ENCODE measurements at regions not wholly inside any gene's neighbourhood (a gene's known extent, or its start where the extent isn't known, plus 50 kb on each side); places are given as distances from the start of the nearest gene placed in this dataset.
"Not testable (repeated sequence)": the region's sequence is repeated elsewhere in the genome, so short reads cannot be mapped to it uniquely, and the experiment has no call there.

GRCh38 chr16:55027260-55027659 is 96.6 kb downstream of the IRX5 start:
- H3K27ac Mint-ChIP-seq; H3K4me3 Mint-ChIP-seq; H3K27me3 Mint-ChIP-seq; H3K4me1 Mint-ChIP-seq (ENCODE audit: low read depth); intact Hi-C loops (cut with micrococcal nuclease); H3K9me3 Mint-ChIP-seq; H3K36me3 Mint-ChIP-seq (ENCODE audit: low read depth): not testable (repeated sequence)

DNA sequence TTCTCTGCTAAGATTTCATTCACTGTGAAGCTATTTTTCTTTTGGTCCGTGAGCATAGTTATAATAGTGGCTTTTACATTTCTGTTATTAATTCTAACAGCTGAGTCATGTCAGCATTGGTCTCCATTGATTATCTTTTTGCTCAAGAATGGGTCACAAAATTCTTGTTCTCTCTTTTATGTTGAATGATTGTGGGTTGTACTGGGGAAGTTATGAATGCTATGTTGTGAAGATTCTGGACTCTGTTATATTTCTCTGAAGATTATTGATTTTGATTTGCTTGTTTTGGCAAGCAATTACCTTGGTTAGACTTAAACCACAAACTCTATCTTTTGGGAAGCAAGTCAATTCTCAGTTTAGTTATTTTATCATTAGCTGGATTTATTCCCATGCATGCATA is 98.8 kb downstream of the IRX5 start:
- H3K4me3 Mint-ChIP-seq, result no peak overlapping the region
- H3K4me1 Mint-ChIP-seq (ENCODE audit: low read depth), result no peaks in the 10 kb centered on the region
- H3K27me3 Mint-ChIP-seq, result peaks cover 6% of the 10 kb centered on the region
- no peaks in the 10 kb centered on the region for H3K36me3 Mint-ChIP-seq (ENCODE audit: low read depth)
- no peak overlapping the region for H3K27ac Mint-ChIP-seq
- H3K9me3 Mint-ChIP-seq, result no peaks in the 10 kb centered on the region
- intact Hi-C loops (cut with micrococcal nuclease), result no loop called here

DNA sequence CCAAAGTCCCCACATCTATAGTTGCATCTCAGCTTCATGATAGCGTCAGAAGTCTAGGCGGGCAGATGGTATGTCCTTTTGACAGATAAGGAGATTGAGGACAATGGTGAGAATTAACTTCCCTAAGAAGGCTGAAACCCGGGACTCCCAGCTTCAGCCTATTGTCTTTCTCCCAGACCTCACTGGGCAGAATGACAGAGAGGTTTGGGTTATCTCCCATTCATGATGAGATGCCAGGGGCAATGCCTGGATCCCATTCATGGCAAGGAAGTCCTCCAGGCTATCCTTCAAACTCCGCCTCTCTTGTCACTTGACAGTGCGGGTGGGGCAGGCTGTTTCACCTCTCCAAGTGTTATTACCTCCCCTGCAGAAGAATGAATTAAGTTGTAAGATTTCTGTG is 100.3 kb downstream of the IRX5 start:
- no peak overlapping the region for H3K4me3 Mint-ChIP-seq
- H3K4me1 Mint-ChIP-seq (ENCODE audit: low read depth), result no peaks in the 10 kb centered on the region
- H3K36me3 Mint-ChIP-seq (ENCODE audit: low read depth), result no peaks in the 10 kb centered on the region
- H3K27ac Mint-ChIP-seq, result no peak overlapping the region
- intact Hi-C loops (cut with micrococcal nuclease), result no loop called here
- no peaks in the 10 kb centered on the region for H3K9me3 Mint-ChIP-seq
- H3K27me3 Mint-ChIP-seq, result peaks cover 3% of the 10 kb centered on the region

DNA sequence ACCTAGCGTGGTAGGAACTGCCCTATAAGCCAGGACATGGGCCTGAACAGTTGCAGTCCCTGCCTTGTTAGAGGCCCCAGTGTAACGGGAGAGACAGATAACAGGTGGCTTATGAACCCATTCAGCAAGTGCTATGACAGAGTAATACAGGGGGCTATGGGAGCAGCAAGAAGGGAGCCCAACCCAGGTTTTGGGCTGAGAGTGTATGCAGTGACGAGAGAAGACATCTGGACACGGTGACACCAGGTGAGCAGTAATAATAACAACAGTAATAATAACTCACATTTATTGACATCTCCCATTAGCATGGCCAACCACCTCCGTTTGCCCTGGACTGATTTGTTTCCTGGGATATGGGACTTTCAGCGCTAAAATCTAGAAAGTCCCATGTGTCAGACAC is 100.8 kb downstream of the IRX5 start:
- Mint-ChIP-seq H3K27ac (no peak overlapping the region), H3K9me3 (no peaks in the 10 kb centered on the region), H3K4me1 (ENCODE audit: low read depth) (no peaks in the 10 kb centered on the region), H3K27me3 (peaks cover 2% of the 10 kb centered on the region), H3K4me3 (no peak overlapping the region), H3K36me3 (ENCODE audit: low read depth) (no peaks in the 10 kb centered on the region)
- intact Hi-C loops (cut with micrococcal nuclease), result no loop called here

- intact Hi-C loops (cut with micrococcal nuclease), result no loop called here
- H3K27ac Mint-ChIP-seq, result no peak overlapping the region
Measured at GRCh38 chr16:55033225-55034156, 102.8 kb downstream of the IRX5 start.

DNA sequence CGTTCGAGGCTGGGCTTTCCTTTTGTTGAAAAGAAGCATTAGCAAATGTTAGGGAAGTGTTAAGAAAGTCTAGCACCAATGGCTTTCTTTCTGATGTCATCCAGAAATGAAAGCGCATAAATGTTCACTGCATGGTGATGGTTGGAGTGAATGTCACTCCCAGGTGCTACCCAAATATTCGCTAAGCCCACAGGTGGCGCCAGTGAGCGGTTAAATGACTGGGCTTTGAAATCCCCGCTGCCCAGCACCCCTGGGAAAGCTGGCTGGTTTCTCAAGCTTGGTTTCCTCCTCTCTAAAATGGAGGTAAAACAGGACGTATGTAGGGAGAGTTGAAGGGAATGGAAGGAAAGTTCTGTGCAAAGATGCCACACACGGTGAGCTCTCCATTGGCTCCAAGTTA is 104.4 kb downstream of the IRX5 start:
- Mint-ChIP-seq H3K4me1 (ENCODE audit: low read depth) (no peaks in the 10 kb centered on the region), H3K9me3 (no peaks in the 10 kb centered on the region), H3K4me3 (no peak overlapping the region), H3K36me3 (ENCODE audit: low read depth) (no peaks in the 10 kb centered on the region), H3K27me3 (peaks cover 2% of the 10 kb centered on the region), H3K27ac (no peak overlapping the region)
- intact Hi-C loops (cut with micrococcal nuclease), result no loop called here

More at GRCh38 chr16:55033225-55034156, 102.8 kb downstream of the IRX5 start:
- Mint-ChIP-seq H3K4me3 (no peak overlapping the region), H3K36me3 (ENCODE audit: low read depth) (no peaks in the 10 kb centered on the region), H3K9me3 (no peaks in the 10 kb centered on the region), H3K27me3 (peaks cover 2% of the 10 kb centered on the region), H3K4me1 (ENCODE audit: low read depth) (no peaks in the 10 kb centered on the region)

GRCh38 chr16:55035956-55036355 is 105.3 kb downstream of the IRX5 start:
- Mint-ChIP-seq H3K36me3 (ENCODE audit: low read depth) (no peaks in the 10 kb centered on the region), H3K4me1 (ENCODE audit: low read depth) (no peaks in the 10 kb centered on the region), H3K27ac (no peak overlapping the region), H3K4me3 (no peak overlapping the region), H3K9me3 (no peaks in the 10 kb centered on the region), H3K27me3 (peaks cover 2% of the 10 kb centered on the region)
- intact Hi-C loops (cut with micrococcal nuclease), result no loop called here

DNA sequence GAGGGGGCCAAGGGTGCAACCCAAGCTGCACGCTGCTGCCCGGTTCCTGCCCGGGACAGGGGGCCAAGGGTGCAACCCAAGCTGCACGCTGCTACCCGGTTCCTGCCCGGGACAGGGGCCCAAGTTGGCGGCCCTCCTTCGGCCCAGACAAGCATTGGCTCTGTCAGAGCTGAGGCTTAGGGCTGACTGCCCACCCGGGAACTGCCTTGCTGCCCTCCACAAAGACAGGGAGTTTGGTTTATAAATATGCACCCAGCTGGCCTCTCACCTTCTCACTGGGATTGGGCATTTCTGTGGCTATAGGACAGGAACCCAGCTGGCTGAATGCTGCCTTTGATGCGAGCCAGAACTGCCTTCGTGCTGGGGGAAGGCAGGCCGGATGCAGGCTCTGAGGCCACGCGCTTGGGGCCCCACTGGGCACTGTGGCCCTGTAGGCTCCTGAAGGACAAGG is 105.7 kb downstream of the IRX5 start:
- H3K27me3 Mint-ChIP-seq, result peaks cover 2% of the 10 kb centered on the region
- intact Hi-C loops (cut with micrococcal nuclease), result no loop called here
- H3K9me3 Mint-ChIP-seq, result no peaks in the 10 kb centered on the region
- no peak overlapping the region for H3K27ac Mint-ChIP-seq
- H3K36me3 Mint-ChIP-seq (ENCODE audit: low read depth), result no peaks in the 10 kb centered on the region
- no peak overlapping the region for H3K4me3 Mint-ChIP-seq
- H3K4me1 Mint-ChIP-seq (ENCODE audit: low read depth), result no peaks in the 10 kb centered on the region

DNA sequence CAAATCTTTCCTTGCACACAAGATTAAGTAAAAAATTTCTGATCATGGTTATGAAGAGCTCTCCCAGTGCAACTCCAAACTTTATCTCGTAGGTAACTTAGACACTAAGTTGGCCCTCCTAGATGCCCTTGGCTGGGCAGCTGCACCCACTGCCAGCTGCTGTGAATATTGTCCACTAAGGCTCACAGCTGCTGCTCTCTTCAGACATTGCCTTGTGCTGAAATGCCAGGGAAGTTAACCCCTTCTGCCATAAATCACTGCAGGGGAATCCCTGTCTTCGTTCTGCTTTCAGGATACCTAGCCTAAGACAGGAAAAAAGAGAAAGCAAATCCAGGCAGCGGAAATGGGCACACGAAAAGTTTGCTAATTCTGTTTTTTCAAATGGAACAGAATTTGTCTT is 106.4 kb downstream of the IRX5 start:
- intact Hi-C loops (cut with micrococcal nuclease), result no loop called here
- H3K27ac Mint-ChIP-seq, result no peak overlapping the region
- no peaks in the 10 kb centered on the region for H3K36me3 Mint-ChIP-seq (ENCODE audit: low read depth)
- no peaks in the 10 kb centered on the region for H3K4me1 Mint-ChIP-seq (ENCODE audit: low read depth)
- H3K9me3 Mint-ChIP-seq, result no peaks in the 10 kb centered on the region
- H3K4me3 Mint-ChIP-seq, result no peak overlapping the region
- H3K27me3 Mint-ChIP-seq, result peaks cover 2% of the 10 kb centered on the region

DNA sequence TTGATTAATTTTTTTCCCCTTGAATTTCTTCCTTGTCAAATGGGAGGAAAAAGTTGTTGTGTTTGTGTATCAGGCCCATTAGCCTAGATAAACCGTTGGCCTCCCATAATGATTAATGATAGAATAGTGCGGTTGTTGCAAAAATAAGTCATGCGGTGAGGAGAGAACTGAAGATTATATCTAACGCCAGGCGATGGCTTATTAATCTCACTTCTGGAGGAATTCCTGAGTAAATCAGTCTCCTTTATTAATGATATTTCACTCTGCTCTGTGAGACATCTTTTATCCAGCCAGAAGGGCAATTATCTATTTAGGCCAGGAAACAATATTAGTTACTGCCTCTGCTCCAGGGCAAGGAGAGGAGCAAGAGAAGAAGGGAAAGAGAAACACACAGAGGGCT is 107.3 kb downstream of the IRX5 start:
- H3K36me3 Mint-ChIP-seq (ENCODE audit: low read depth), result no peaks in the 10 kb centered on the region
- no peaks in the 10 kb centered on the region for H3K9me3 Mint-ChIP-seq

DNA sequence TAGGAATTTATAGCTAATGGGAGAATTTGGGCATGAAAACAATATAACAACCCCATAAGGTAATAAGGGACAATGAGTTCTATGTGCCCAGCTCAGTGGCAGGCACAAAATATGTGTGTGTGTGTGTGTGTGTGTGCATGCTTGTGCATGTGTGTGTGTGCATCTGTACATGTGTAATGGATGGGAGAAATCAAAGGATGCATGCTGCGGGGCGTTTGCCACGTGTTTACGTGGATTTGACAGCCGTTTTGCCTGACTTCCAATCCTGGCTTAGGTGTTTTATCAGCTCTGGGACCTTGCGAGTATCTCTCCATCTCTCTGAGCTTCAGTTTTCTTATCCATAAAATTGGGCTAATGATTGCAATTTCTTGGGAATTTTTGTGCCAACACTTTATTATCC is 108.4 kb downstream of the IRX5 start:
- Mint-ChIP-seq H3K4me3 (no peak overlapping the region), H3K27me3 (no peaks in the 10 kb centered on the region), H3K9me3 (no peaks in the 10 kb centered on the region), H3K4me1 (ENCODE audit: low read depth) (no peaks in the 10 kb centered on the region), H3K36me3 (ENCODE audit: low read depth) (no peaks in the 10 kb centered on the region), H3K27ac (no peak overlapping the region)
- intact Hi-C loops (cut with micrococcal nuclease), result no loop called here

More for the DNA sequence above, 107.3 kb downstream of the IRX5 start:
- intact Hi-C loops (cut with micrococcal nuclease), result no loop called here
- H3K27ac Mint-ChIP-seq, result no peak overlapping the region
- H3K27me3 Mint-ChIP-seq, result no peaks in the 10 kb centered on the region
- no peaks in the 10 kb centered on the region for H3K4me1 Mint-ChIP-seq (ENCODE audit: low read depth)
- H3K4me3 Mint-ChIP-seq, result no peak overlapping the region

DNA sequence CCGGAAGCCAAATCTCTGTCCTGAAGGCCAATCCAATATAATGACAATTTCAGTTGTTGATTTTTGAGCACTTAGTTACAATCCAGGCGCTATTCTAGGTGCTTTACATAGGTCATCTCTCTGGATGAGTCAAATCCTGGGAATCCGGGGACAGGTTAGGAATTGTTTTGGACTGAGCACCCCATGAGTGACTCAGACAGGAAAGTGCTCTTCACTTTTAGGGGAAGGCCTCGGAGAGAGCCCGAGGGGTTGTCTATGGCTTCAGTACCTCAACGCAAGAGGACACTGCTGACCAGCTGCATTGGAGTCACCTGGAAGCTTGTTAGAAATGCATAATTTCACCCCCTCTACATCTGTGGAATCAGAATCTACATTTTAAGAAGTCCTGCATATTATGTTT is 108.8 kb downstream of the IRX5 start:
- Mint-ChIP-seq H3K27me3 (no peaks in the 10 kb centered on the region), H3K9me3 (no peaks in the 10 kb centered on the region), H3K27ac (no peak overlapping the region), H3K36me3 (ENCODE audit: low read depth) (no peaks in the 10 kb centered on the region), H3K4me3 (no peak overlapping the region), H3K4me1 (ENCODE audit: low read depth) (no peaks in the 10 kb centered on the region)
- intact Hi-C loops (cut with micrococcal nuclease), result no loop called here

DNA sequence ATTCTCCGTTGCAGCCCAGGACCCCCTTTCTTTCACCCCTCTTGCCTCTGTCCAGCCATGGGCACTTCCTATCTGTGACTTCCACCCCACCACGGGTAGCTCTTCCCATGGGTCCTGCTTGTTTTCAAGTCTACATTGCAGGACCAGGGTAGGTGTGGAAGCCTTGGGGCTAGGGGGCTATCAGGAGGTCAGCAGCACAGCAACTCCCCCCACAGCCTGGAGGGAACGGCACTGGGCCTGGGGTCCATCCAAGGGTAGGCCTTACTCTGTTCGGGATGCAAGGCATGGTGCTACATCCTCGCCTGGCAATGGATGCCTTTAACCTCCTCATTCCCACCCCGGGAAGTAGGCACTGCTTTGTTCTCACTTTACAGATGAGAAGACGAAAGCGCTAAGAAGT is 109.3 kb downstream of the IRX5 start:
- H3K27me3 Mint-ChIP-seq, result peaks cover 1% of the 10 kb centered on the region
- no peaks in the 10 kb centered on the region for H3K9me3 Mint-ChIP-seq
- H3K27ac Mint-ChIP-seq, result no peak overlapping the region
- H3K4me1 Mint-ChIP-seq (ENCODE audit: low read depth), result no peaks in the 10 kb centered on the region
- intact Hi-C loops (cut with micrococcal nuclease), result no loop called here
- no peaks in the 10 kb centered on the region for H3K36me3 Mint-ChIP-seq (ENCODE audit: low read depth)
- no peak overlapping the region for H3K4me3 Mint-ChIP-seq

DNA sequence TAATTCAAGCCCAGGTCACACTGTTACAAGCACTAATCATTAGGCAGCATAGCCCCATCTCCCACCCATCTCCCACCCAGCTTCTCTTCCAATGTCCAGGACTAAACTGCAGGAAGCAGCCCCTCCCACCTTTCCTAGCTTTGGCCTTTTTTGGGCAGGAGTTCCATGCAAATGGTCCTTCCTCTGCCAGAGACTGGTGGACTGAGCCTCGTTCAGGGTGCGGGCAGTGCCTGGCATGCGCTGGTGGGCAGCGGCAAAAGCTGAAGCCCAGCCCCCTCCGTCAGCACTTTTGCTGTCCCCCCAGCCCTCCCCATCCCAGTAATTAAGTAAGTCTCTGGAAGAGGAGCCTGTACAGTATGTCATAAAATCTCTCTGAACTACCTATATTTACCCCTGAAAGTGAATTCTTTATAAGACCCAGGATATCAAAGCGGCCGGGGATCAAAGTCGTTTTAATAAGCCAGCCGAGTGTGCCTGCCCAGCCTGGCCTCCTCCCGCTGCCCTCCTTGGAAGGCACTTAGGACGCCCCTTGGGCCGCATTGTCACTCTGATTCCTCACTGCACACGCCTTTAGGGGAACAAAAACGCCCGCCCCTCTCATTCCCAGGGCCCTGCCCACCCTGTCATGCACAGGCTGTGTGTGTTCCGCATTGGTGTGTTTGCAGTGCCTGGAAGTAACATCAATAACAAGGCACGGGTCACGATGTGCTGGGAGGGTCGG is 109.9 kb downstream of the IRX5 start:
- peaks cover 1% of the 10 kb centered on the region for H3K27me3 Mint-ChIP-seq
- no peak overlapping the region for H3K4me3 Mint-ChIP-seq
- no peaks in the 10 kb centered on the region for H3K36me3 Mint-ChIP-seq (ENCODE audit: low read depth)
- no peaks in the 10 kb centered on the region for H3K9me3 Mint-ChIP-seq
- intact Hi-C loops (cut with micrococcal nuclease), result no loop called here
- no peaks in the 10 kb centered on the region for H3K4me1 Mint-ChIP-seq (ENCODE audit: low read depth)
- no peak overlapping the region for H3K27ac Mint-ChIP-seq
